ENCODE measurements at regions not wholly inside any gene's neighbourhood (a gene's known extent, or its start where the extent isn't known, plus 50 kb on each side); places are given as distances from the start of the nearest gene placed in this dataset.

DNA sequence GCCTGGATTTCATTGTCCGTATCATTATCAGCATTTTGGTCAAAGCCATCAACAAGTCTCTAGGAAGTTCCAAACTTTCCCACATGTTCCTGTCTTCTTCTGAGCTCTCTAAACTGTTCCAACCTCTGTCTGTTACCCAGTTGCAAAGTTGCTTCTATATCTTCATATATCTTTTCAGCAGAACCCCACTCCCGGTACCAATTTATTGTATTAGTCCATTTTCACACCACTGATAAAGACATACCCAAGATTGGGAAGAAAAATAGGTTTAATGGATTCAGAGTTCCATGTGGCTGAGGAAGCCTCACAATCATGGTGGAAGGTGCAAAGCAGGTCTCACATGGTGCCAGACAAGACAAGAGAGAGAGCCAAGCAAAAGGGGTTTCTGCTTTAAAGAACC, 293.2 kb downstream of the EPM2A start:
- H3K36me3 Mint-ChIP-seq (ENCODE audit: low read depth): peaks cover 46% of the 10 kb centered on the region
- H3K9me3 Mint-ChIP-seq: peaks cover 65% of the 10 kb centered on the region

More for the DNA sequence above, 293.2 kb downstream of the EPM2A start:
- Histone ChIP-seq H3K9me2 (ENCODE audit: insufficient read depth) (no peaks in the 10 kb centered on the region; the same call in 1 of the 2 replicates), H3F3A (replicated peaks; ENCODE audit: low read depth) (no peaks in the 10 kb centered on the region), H3K27me3 (ENCODE audit: insufficient read depth) (no peaks in the 10 kb centered on the region), H3K27ac (ENCODE audit: low read depth) (no peak overlapping the region), H4K20me1 (replicated peaks; ENCODE audit: insufficient read depth) (no peaks in the 10 kb centered on the region), H3K4me1 (ENCODE audit: insufficient read depth) (no peaks in the 10 kb centered on the region), H3K36me3 (ENCODE audit: insufficient read depth) (peaks cover 10% of the 10 kb centered on the region; the same call in 1 of the 2 replicates), H3K79me2 (replicated peaks; ENCODE audit: insufficient read depth) (no peaks in the 10 kb centered on the region), H3K4me3 (no peak overlapping the region), H2AFZ (no peak overlapping the region), H3K4me2 (no peak overlapping the region)
- DNase-seq (ENCODE audit: low spot score) (no peak), ATAC-seq (no peak)
- H3K4me1 Mint-ChIP-seq: peaks cover 5% of the 10 kb centered on the region; the same call in 2 of the 3 replicates
- TF ChIP-seq STAT1 (IDR thresholded peaks at IDR 0.05; ENCODE audit: unreplicated experiment): no peak
- TF ChIP-seq EZH2phosphoT487 (IDR thresholded peaks at IDR 0.05; ENCODE audit: unreplicated experiment): no peak
- no peak for TF ChIP-seq ZNF331 (CRISPR knock-in tag; IDR thresholded peaks at IDR 0.05; ENCODE audit: low read depth)
- TF ChIP-seq, protein P1, sequence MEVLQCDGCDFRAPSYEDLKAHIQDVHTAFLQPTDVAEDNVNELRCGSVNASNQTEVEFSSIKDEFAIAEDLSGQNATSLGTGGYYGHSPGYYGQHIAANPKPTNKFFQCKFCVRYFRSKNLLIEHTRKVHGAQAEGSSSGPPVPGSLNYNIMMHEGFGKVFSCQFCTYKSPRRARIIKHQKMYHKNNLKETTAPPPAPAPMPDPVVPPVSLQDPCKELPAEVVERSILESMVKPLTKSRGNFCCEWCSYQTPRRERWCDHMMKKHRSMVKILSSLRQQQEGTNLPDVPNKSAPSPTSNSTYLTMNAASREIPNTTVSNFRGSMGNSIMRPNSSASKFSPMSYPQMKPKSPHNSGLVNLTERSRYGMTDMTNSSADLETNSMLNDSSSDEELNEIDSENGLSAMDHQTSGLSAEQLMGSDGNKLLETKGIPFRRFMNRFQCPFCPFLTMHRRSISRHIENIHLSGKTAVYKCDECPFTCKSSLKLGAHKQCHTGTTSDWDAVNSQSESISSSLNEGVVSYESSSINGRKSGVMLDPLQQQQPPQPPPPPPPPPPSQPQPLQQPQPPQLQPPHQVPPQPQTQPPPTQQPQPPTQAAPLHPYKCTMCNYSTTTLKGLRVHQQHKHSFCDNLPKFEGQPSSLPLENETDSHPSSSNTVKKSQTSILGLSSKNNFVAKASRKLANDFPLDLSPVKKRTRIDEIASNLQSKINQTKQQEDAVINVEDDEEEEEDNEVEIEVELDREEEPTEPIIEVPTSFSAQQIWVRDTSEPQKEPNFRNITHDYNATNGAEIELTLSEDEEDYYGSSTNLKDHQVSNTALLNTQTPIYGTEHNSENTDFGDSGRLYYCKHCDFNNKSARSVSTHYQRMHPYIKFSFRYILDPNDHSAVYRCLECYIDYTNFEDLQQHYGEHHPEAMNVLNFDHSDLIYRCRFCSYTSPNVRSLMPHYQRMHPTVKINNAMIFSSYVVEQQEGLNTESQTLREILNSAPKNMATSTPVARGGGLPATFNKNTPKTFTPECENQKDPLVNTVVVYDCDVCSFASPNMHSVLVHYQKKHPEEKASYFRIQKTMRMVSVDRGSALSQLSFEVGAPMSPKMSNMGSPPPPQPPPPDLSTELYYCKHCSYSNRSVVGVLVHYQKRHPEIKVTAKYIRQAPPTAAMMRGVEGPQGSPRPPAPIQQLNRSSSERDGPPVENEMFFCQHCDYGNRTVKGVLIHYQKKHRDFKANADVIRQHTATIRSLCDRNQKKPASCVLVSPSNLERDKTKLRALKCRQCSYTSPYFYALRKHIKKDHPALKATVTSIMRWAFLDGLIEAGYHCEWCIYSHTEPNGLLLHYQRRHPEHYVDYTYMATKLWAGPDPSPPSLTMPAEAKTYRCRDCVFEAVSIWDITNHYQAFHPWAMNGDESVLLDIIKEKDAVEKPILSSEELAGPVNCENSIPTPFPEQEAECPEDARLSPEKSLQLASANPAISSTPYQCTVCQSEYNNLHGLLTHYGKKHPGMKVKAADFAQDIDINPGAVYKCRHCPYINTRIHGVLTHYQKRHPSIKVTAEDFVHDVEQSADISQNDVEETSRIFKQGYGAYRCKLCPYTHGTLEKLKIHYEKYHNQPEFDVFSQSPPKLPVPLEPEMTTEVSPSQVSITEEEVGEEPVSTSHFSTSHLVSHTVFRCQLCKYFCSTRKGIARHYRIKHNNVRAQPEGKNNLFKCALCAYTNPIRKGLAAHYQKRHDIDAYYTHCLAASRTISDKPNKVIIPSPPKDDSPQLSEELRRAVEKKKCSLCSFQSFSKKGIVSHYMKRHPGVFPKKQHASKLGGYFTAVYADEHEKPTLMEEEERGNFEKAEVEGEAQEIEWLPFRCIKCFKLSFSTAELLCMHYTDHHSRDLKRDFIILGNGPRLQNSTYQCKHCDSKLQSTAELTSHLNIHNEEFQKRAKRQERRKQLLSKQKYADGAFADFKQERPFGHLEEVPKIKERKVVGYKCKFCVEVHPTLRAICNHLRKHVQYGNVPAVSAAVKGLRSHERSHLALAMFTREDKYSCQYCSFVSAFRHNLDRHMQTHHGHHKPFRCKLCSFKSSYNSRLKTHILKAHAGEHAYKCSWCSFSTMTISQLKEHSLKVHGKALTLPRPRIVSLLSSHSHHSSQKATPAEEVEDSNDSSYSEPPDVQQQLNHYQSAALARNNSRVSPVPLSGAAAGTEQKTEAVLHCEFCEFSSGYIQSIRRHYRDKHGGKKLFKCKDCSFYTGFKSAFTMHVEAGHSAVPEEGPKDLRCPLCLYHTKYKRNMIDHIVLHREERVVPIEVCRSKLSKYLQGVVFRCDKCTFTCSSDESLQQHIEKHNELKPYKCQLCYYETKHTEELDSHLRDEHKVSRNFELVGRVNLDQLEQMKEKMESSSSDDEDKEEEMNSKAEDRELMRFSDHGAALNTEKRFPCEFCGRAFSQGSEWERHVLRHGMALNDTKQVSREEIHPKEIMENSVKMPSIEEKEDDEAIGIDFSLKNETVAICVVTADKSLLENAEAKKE (CRISPR knock-in tag; IDR thresholded peaks at IDR 0.05): no peak
- TF ChIP-seq ZNF114 (CRISPR knock-in tag; IDR thresholded peaks at IDR 0.05): no peak
- TF ChIP-seq EZH2 (IDR thresholded peaks at IDR 0.05; ENCODE audit: low read depth, unreplicated experiment): no peak
- TF ChIP-seq POLR2AphosphoS5 (IDR thresholded peaks at IDR 0.05; ENCODE audit: low read depth): no peak
- no peak for TF ChIP-seq ETS1 (IDR thresholded peaks at IDR 0.05)
- no peak for TF ChIP-seq REST (IDR thresholded peaks at IDR 0.05; ENCODE audit: unreplicated experiment)
- no peak for TF ChIP-seq NANOG (IDR thresholded peaks at IDR 0.05; ENCODE audit: borderline replicate concordance)
- no peak for TF ChIP-seq CTCF (conservative IDR thresholded peaks at IDR 0.05; ENCODE audit: low read depth in 2 of 2)
- TF ChIP-seq CREB1 (CRISPR knock-in tag; IDR thresholded peaks at IDR 0.05; ENCODE audit: low read depth): no peak
- TF ChIP-seq JUNB (IDR thresholded peaks at IDR 0.05; ENCODE audit: unreplicated experiment): no peak
- H3K4me3 Mint-ChIP-seq: no peak overlapping the region
- no peak overlapping the region for H3K27ac Mint-ChIP-seq
- H3K27me3 Mint-ChIP-seq (ENCODE audit: insufficient read depth, low read depth, poor library complexity): peaks cover 6% of the 10 kb centered on the region

All from GM23338 (cell line).